Chondrocyte (in vitro differentiated cells): ENCODE measurements at regions not wholly inside any gene's neighbourhood (a gene's known extent, or its start where the extent isn't known, plus 50 kb on each side); places are given as distances from the start of the nearest gene placed in this dataset.
"Not testable (repeated sequence)": the region's sequence is repeated elsewhere in the genome, so short reads cannot be mapped to it uniquely, and the experiment has no call there.

ENCODE experiments used
- DNase-seq: peaks from one replicate; pipeline ENCODE4 v3.0.0; 2021; ENCODE audit warnings: mixed read lengths, low spot score
- H3K27ac Mint-ChIP-seq: one replicate; pipeline ENCODE4 v1.8.0; 2021; ENCODE audit warnings: mild to moderate bottlenecking, moderate library complexity, mixed read lengths; ENCODE audit not compliant: unreplicated experiment
- H3K27me3 Mint-ChIP-seq: 2 replicates; pipeline ENCODE4 v1.8.0; 2021; ENCODE audit warnings: low read depth, mixed read lengths
- H3K36me3 Mint-ChIP-seq: 2 replicates; pipeline ENCODE4 v1.8.0; 2021; ENCODE audit warnings: low read depth, mixed read lengths
- H3K4me1 Mint-ChIP-seq: 2 replicates; pipeline ENCODE4 v1.8.0; 2021; ENCODE audit warnings: low read depth, mild to moderate bottlenecking, mixed read lengths
- H3K4me3 Mint-ChIP-seq: one replicate; pipeline ENCODE4 v1.8.0; 2021; ENCODE audit warnings: mild to moderate bottlenecking, moderate library complexity, mixed read lengths; ENCODE audit not compliant: unreplicated experiment
- H3K9me3 Mint-ChIP-seq: 2 replicates; pipeline ENCODE4 v1.8.0; 2021; ENCODE audit warnings: low read depth, mixed read lengths
- TF ChIP-seq, protein P1 (sequence below): fragments of 200-600 bp; sonication (generic); IDR thresholded peaks from 2 replicates; pipeline ENCODE4 v1.5.0; 2021; ENCODE audit warnings: antibody characterized with exemption, mild to moderate bottlenecking, moderate library complexity

DNA sequence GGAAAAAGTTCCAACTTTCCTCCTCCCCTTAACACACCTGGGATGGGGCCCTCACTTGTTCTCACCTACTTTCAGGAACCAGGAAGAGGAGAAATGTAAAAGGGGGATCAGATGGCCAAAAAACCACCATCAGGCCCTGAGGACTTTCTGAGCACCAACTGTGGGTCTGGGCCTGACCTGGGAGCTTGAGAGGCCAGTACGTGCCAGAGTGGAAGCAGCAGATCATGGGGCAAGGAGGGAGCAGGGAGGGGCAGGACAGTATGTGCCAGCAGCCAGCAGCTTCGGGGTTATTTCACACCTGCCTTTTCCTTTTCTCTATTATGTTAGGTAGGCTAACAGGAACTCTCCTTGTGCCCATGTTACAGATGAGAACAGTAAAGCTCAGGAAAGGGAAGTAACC is 118.8 kb upstream of the UNC5B start:
- no peak overlapping the region for H3K4me3 Mint-ChIP-seq
- H3K27ac Mint-ChIP-seq: no peak overlapping the region
- H3K27me3 Mint-ChIP-seq: peaks cover 32% of the 10 kb centered on the region
- peaks cover 9% of the 10 kb centered on the region for H3K4me1 Mint-ChIP-seq
- no peaks in the 10 kb centered on the region for H3K36me3 Mint-ChIP-seq
- DNase-seq: no peak
- peaks cover 7% of the 10 kb centered on the region for H3K9me3 Mint-ChIP-seq
- TF ChIP-seq, protein P1, sequence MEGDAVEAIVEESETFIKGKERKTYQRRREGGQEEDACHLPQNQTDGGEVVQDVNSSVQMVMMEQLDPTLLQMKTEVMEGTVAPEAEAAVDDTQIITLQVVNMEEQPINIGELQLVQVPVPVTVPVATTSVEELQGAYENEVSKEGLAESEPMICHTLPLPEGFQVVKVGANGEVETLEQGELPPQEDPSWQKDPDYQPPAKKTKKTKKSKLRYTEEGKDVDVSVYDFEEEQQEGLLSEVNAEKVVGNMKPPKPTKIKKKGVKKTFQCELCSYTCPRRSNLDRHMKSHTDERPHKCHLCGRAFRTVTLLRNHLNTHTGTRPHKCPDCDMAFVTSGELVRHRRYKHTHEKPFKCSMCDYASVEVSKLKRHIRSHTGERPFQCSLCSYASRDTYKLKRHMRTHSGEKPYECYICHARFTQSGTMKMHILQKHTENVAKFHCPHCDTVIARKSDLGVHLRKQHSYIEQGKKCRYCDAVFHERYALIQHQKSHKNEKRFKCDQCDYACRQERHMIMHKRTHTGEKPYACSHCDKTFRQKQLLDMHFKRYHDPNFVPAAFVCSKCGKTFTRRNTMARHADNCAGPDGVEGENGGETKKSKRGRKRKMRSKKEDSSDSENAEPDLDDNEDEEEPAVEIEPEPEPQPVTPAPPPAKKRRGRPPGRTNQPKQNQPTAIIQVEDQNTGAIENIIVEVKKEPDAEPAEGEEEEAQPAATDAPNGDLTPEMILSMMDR: no peak

DNA sequence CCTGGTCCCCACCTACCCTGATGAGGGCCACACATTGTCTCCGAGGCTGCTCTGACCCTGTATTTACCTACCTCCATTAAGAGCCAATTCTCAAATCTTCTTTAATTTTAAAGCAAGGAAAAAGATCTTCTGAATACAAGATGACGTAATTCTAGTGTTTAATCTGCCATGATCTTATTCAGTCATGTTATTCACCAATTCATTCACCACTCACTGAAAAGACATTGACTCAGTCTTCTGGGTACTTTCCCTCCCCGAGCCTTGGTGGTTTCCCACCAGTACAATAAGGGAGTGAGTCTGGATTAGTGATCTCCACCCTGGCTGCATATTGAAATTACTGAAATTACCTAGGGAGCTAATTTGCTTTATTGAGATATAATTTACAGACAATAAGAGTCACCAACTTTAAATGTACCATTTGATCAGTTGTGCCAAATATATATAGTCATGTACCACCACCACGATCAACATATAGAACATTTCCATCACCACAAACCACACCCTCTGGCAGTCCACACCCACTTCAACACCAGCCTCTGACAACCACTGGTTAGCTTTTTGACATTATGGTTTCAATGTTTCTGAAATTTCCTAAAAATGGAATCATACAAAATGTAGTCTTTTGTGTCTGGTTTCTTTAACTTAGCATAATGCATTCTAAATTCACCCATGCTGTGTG is 117.5 kb upstream of the UNC5B start:
- Mint-ChIP-seq H3K4me3 (no peak overlapping the region), H3K4me1 (peaks cover 9% of the 10 kb centered on the region), H3K36me3 (no peaks in the 10 kb centered on the region), H3K9me3 (peaks cover 8% of the 10 kb centered on the region), H3K27me3 (peaks cover 41% of the 10 kb centered on the region), H3K27ac (no peak overlapping the region)
- TF ChIP-seq, protein P1: no peak
- no peak for DNase-seq

DNA sequence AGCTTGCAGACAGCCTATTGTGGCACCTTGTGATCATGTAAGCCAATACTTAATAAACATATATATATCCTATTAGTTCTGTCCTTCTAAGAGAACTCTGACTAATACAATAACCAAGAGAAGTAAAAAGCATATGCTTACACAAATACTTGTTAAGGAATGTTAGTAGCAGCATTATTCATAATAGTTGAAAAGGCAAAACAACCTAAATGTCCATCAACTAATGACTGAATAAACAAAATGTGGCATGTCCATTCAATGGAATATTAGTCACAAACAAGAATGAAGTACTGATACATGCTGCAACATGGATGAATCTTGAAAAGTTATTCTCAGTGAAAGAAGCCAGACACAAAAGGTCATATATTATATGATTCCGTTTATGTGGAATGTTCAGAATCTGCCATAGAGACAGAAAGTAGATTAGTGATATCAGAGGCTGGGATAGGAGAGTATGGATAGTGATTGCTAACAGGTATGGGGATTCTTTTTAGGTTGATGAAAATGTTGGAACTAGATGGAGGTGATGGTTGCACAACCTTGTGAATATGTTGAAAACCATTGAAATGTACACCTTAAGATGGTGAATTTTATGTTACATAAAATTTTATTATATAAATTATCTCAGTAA is 112.5 kb upstream of the UNC5B start:
- Mint-ChIP-seq H3K36me3 (no peaks in the 10 kb centered on the region), H3K9me3 (peaks cover 8% of the 10 kb centered on the region), H3K27ac (no peak overlapping the region), H3K4me3 (no peak overlapping the region), H3K4me1 (no peaks in the 10 kb centered on the region), H3K27me3 (peaks cover 38% of the 10 kb centered on the region)
- TF ChIP-seq, protein P1: no peak
- DNase-seq: no peak

DNA sequence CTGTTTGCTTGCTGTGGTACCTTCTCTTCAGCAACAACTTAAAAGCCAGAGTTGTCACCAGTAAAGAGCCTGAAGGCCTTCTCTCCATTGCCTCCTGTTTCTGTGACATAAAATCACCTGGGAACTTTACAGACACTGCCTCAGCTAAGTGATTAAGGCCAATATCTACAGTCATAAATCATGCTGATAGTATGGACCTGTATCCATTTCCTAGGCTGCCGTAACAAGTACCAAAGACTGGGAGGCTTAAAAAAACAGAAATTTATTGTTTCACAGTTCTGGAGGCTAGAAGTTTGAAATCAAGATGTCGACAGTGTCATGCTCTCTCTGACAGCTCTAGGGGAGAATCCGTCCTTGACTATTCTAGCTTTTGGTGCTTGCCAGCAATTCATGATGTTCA is 108.4 kb upstream of the UNC5B start:
- Mint-ChIP-seq H3K36me3 (no peaks in the 10 kb centered on the region), H3K4me3 (no peak overlapping the region), H3K27me3 (peaks cover 29% of the 10 kb centered on the region), H3K4me1 (no peaks in the 10 kb centered on the region), H3K9me3 (no peaks in the 10 kb centered on the region), H3K27ac (no peak overlapping the region)
- DNase-seq: no peak
- TF ChIP-seq, protein P1: no peak

DNA sequence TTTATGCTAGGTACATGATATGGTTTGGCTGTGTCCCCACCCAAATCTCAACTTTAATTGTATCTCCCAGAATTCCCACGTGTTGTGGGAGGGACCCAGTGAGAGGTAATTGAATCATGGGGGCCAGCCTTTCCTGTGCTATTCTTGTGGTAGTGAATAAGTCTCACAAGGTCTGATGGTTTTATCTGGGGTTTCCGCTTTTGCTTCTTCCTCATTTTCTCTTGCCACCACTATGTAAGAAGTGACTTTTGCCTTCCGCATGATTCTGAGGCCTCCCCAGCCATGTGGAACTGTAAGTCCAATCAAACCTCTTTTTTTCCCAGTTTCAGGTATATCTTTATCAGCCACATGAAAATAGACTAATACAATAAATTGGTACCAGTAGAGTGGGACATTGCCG is 106.2 kb upstream of the UNC5B start:
- not testable (repeated sequence) for H3K27ac Mint-ChIP-seq, H3K36me3 Mint-ChIP-seq, H3K9me3 Mint-ChIP-seq, H3K4me3 Mint-ChIP-seq, DNase-seq, H3K4me1 Mint-ChIP-seq
- H3K27me3 Mint-ChIP-seq: peaks cover 28% of the 10 kb centered on the region

DNA sequence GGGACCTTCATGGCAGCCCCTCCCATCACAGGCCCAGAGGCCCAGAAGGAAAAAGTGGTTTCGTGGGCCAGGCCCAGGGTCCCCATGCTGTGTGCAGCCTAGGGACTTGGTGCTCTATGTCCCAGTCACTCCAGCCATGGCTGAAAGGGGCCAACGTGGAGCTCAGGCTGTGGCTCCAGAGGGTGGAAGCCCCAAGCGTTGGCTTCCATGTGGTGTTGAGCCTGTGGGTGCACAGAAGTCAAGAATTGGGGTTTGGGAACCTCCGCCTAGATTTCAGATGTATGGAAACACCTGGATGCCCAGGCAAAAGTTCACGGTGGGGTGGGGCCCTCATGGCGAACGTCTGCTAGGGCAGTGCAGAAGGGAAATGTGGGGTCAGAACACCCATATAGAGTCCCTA is 105.3 kb upstream of the UNC5B start:
- H3K4me1 Mint-ChIP-seq, H3K27ac Mint-ChIP-seq, H3K4me3 Mint-ChIP-seq, H3K36me3 Mint-ChIP-seq, H3K9me3 Mint-ChIP-seq, DNase-seq: not testable (repeated sequence)
- peaks cover 30% of the 10 kb centered on the region for H3K27me3 Mint-ChIP-seq

DNA sequence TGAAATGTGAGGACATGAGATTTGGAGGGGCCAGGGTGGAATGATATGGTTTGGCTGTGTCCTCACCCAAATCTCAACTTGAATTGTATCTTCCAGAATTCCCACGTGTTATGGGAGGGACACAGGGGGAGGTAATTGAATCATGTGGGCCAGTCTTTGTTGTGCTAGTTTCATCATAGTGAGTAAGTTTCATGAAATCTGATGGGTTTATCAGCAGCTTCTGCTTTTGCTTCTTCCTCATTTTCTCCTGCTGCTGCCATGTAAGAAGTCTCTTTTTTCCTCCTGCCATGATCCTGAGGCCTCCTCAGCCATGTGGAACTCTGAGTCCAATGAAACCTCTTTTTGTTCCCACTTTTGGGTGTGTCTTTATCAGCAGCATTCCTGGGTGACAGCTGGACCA is 104.3 kb upstream of the UNC5B start:
- peaks cover 31% of the 10 kb centered on the region for H3K27me3 Mint-ChIP-seq
- H3K9me3 Mint-ChIP-seq, H3K27ac Mint-ChIP-seq, H3K4me1 Mint-ChIP-seq, H3K4me3 Mint-ChIP-seq, H3K36me3 Mint-ChIP-seq, DNase-seq: not testable (repeated sequence)
